ENCODE measurements at regions not wholly inside any gene's neighbourhood (a gene's known extent, or its start where the extent isn't known, plus 50 kb on each side); places are given as distances from the start of the nearest gene placed in this dataset.

DNA sequence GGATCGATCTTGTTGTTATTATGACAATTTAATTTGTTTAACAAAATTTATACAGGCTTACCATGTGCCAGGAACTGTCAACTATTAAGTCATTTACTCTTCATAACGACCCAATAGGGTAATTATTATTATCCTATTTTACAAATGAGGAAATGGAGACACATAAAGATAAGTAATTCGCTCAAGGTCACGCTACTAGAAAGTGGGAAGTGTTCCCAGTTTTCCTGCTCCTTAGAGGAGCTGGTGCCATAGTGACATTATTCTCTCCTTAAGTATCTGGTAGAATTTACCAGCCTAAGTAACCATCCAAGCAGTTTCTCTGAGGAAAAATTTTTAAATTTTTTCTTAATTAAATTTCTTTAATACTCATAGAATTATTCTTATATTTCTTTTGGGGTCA, 360.9 kb upstream of the RNF32 start:
- TF ChIP-seq SIN3A (IDR thresholded peaks at IDR 0.05; ENCODE audit: borderline replicate concordance, insufficient read depth, low read depth, low read length) (no peak), POLR2AphosphoS5 (IDR thresholded peaks at IDR 0.05; ENCODE audit: low read depth, low read length) (no peak), CTCF (IDR thresholded peaks at IDR 0.05) (no peak), REST (IDR thresholded peaks at IDR 0.05; ENCODE audit: insufficient read depth in 1 of 2, low read depth in 2 of 2, low read length in 1 of 2) (no peak), TCF7L2 (IDR thresholded peaks at IDR 0.05; ENCODE audit: low read depth, low read length) (no peak)

GRCh38 chr7:156275292-156275691, 365.3 kb upstream of the RNF32 start:
- CTCF ChIA-PET: no interaction called here
- Histone ChIP-seq H3K27me3 (ENCODE audit: control insufficient read depth, insufficient read depth, low read length) (no peaks in the 10 kb centered on the region), H3K27ac (ENCODE audit: low read length) (no peak overlapping the region), H3K36me3 (ENCODE audit: control insufficient read depth, insufficient read depth, low read length) (no peaks in the 10 kb centered on the region; the same call in 1 of the 2 replicates), H3K4me1 (ENCODE audit: control insufficient read depth, insufficient read depth, low read length) (no peaks in the 10 kb centered on the region), H3K4me3 (ENCODE audit: low read depth in 2 of 2, low read length in 2 of 2) (no peak overlapping the region), H3K9me3 (ENCODE audit: control insufficient read depth, insufficient read depth, low read depth, low read length) (no peaks in the 10 kb centered on the region)
- in situ Hi-C loops (cut with HindIII; ENCODE audit: low pct_unique_long_range_greater_than_20kb, low sequenced_read_pairs): no loop called here
- no TSS peak for BruUV-seq (replicated peaks)
- no peak for ATAC-seq
- POLR2A ChIA-PET: no interaction called here
- intact Hi-C loops (cut with micrococcal nuclease; ENCODE audit: unreplicated experiment): no loop called here
- DNase-seq (ENCODE audit: low read depth, low spot score): no peak
- no peak for TF ChIP-seq SIN3A (IDR thresholded peaks at IDR 0.05; ENCODE audit: borderline replicate concordance, insufficient read depth, low read depth, low read length)
- TF ChIP-seq TCF7L2 (IDR thresholded peaks at IDR 0.05; ENCODE audit: low read depth, low read length): no peak
- no peak for TF ChIP-seq POLR2AphosphoS5 (IDR thresholded peaks at IDR 0.05; ENCODE audit: low read depth, low read length)
- no peak for TF ChIP-seq REST (IDR thresholded peaks at IDR 0.05; ENCODE audit: insufficient read depth in 1 of 2, low read depth in 2 of 2, low read length in 1 of 2)
- TF ChIP-seq CTCF (IDR thresholded peaks at IDR 0.05): no peak

More for the DNA sequence above, 360.9 kb upstream of the RNF32 start:
- in situ Hi-C loops (cut with HindIII; ENCODE audit: low pct_unique_long_range_greater_than_20kb, low sequenced_read_pairs): no loop called here
- peaks cover 10% of the 10 kb centered on the region for H3K9me3 ChIP-seq (ENCODE audit: control insufficient read depth, insufficient read depth, low read depth, low read length)
- H3K4me1 ChIP-seq (ENCODE audit: control insufficient read depth, insufficient read depth, low read length): no peaks in the 10 kb centered on the region
- DNase-seq (ENCODE audit: low read depth, low spot score) (no peak), ATAC-seq (no peak)
- no peak overlapping the region for H3K27ac ChIP-seq (ENCODE audit: low read length)
- H3K27me3 ChIP-seq (ENCODE audit: control insufficient read depth, insufficient read depth, low read length): no peaks in the 10 kb centered on the region
- no TSS peak for BruUV-seq (replicated peaks)
- no peaks in the 10 kb centered on the region; the same call in 1 of the 2 replicates for H3K36me3 ChIP-seq (ENCODE audit: control insufficient read depth, insufficient read depth, low read length)
- CTCF ChIA-PET: no interaction called here
- intact Hi-C loops (cut with micrococcal nuclease; ENCODE audit: unreplicated experiment): no loop called here
- H3K4me3 ChIP-seq (ENCODE audit: low read depth in 2 of 2, low read length in 2 of 2): no peak overlapping the region
- POLR2A ChIA-PET: no interaction called here

Data from Panc1 (cell line).